CD14-positive monocyte (primary cell): ENCODE measurements at regions not wholly inside any gene's neighbourhood (a gene's known extent, or its start where the extent isn't known, plus 50 kb on each side); places are given as distances from the start of the nearest gene placed in this dataset.

Experiments used
- DNase-seq, 3 donors: peaks; one replicate each; pipeline ENCODE4 v3.0.0-alpha.2; 2011 to 2022
- H2AFZ ChIP-seq: 2 replicates; pipeline ENCODE4 v1.6.0; 2012; ENCODE audit warnings: mild to moderate bottlenecking, low read depth, low read length, inconsistent platforms; ENCODE audit not compliant: insufficient read depth, poor library complexity, severe bottlenecking
- H3K27ac ChIP-seq, 2 donors: 1 replicate in 1 of 2; 2 replicates in 1 of 2; pipeline ENCODE4 v1.5.1; 2012 to 2013; ENCODE audit warnings: low read length in 2 of 2, control low read depth in 1 of 2, inconsistent platforms in 1 of 2, low read depth in 1 of 2, mild to moderate bottlenecking in 1 of 2
- H3K27me3 ChIP-seq, 2 donors: one replicate each; pipeline versions ENCODE4 v1.6.0 to v1.6.1; 2011 to 2013; ENCODE audit warnings: low read length in 2 of 2; ENCODE audit not compliant: control insufficient read depth in 2 of 2, insufficient read depth in 2 of 2
- H3K36me3 ChIP-seq, 2 donors: replicated peaks in 1 of 2; 1 replicate in 1 of 2; 2 replicates in 1 of 2; pipeline versions ENCODE4 v1.5.1 to v1.6.1; 2012 to 2013; ENCODE audit warnings: low read length in 2 of 2, control low read depth in 1 of 2, inconsistent platforms in 1 of 2, mild to moderate bottlenecking in 1 of 2; ENCODE audit not compliant: insufficient read depth in 2 of 2, control insufficient read depth in 1 of 2
- H3K4me1 ChIP-seq, 2 donors: 1 replicate in 1 of 2; 2 replicates in 1 of 2; pipeline versions ENCODE4 v1.5.1 to v1.6.1; 2012 to 2013; ENCODE audit warnings: low read length in 2 of 2, control low read depth in 1 of 2, inconsistent platforms in 1 of 2, mild to moderate bottlenecking in 1 of 2, moderate library complexity in 1 of 2; ENCODE audit not compliant: insufficient read depth in 2 of 2, control insufficient read depth in 1 of 2
- H3K4me2 ChIP-seq: replicated peaks from 2 replicates; pipeline ENCODE3; 2012; ENCODE audit warnings: low read length, moderate library complexity, mild to moderate bottlenecking; ENCODE audit not compliant: poor library complexity, severe bottlenecking; ENCODE audit errors: extremely low read depth
- H3K4me3 ChIP-seq, 3 experiments: fragments of 200-600 bp in 1 of 3; sonication (generic) in 1 of 3; replicated peaks in 1 of 3; 1 replicate in 2 of 3; 2 replicates in 1 of 3; pipeline ENCODE4 v1.5.1; 2011 to 2013; ENCODE audit warnings: low read length in 3 of 3, mild to moderate bottlenecking in 3 of 3, control low read depth in 2 of 3, low read depth in 2 of 3, inconsistent platforms in 1 of 3, moderate library complexity in 1 of 3
- H3K79me2 ChIP-seq: 2 replicates; pipeline ENCODE4 v1.6.0; 2012; ENCODE audit warnings: mild to moderate bottlenecking, control low read depth, inconsistent platforms, low read length, moderate library complexity; ENCODE audit not compliant: insufficient read depth
- H3K9ac ChIP-seq: 2 replicates; pipeline ENCODE4 v1.6.0; 2017; ENCODE audit warnings: low read length, mild to moderate bottlenecking; ENCODE audit not compliant: insufficient read depth, poor library complexity, severe bottlenecking
- H3K9me3 ChIP-seq, 2 donors: replicated peaks in 1 of 2; 1 replicate in 1 of 2; 2 replicates in 1 of 2; pipeline versions ENCODE4 v1.5.1 to v1.6.1; 2012 to 2013; ENCODE audit warnings: low read length in 2 of 2, control low read depth in 1 of 2; ENCODE audit not compliant: control insufficient read depth in 1 of 2, insufficient read depth in 1 of 2
- H4K20me1 ChIP-seq: 2 replicates; pipeline ENCODE4 v1.6.0; 2012; ENCODE audit warnings: mild to moderate bottlenecking, low read length, control low read depth, moderate library complexity; ENCODE audit not compliant: insufficient read depth
- H3K27ac Mint-ChIP-seq, 7 donors: one replicate each; pipeline ENCODE4 v1.8.0; 2020; ENCODE audit warnings: mild to moderate bottlenecking in 7 of 7, mixed read lengths in 7 of 7, moderate library complexity in 6 of 7, inconsistent platforms in 2 of 7
- H3K27me3 Mint-ChIP-seq, 3 donors: one replicate each; pipeline ENCODE4 v1.8.0; 2021 to 2022; ENCODE audit warnings: low read depth in 3 of 3, mild to moderate bottlenecking in 3 of 3, mixed read lengths in 3 of 3, moderate library complexity in 3 of 3, inconsistent platforms in 1 of 3
- H3K36me3 Mint-ChIP-seq, 2 donors: one replicate each; pipeline ENCODE4 v1.8.0; 2020; ENCODE audit warnings: mixed read lengths in 2 of 2, inconsistent platforms in 1 of 2, mild to moderate bottlenecking in 1 of 2
- H3K4me1 Mint-ChIP-seq: one replicate; pipeline ENCODE4 v1.8.0; 2020; ENCODE audit warnings: mild to moderate bottlenecking, mixed read lengths
- H3K4me3 Mint-ChIP-seq, 2 donors: one replicate each; pipeline ENCODE4 v1.8.0; 2020; ENCODE audit warnings: mild to moderate bottlenecking in 2 of 2, mixed read lengths in 2 of 2, moderate library complexity in 1 of 2
- H3K9me3 Mint-ChIP-seq, 7 donors: one replicate each; pipeline ENCODE4 v1.8.0; 2020 to 2022; ENCODE audit warnings: mixed read lengths in 7 of 7, mild to moderate bottlenecking in 6 of 7, moderate library complexity in 6 of 7, inconsistent platforms in 2 of 7
- CTCF ChIP-seq: fragments of 200-600 bp; IDR thresholded peaks from one replicate; pipeline ENCODE4 v1.8.0; 2022; ENCODE audit warnings: antibody characterized with exemption, mild to moderate bottlenecking
- whole genome bisulfite sequencing: methylation state at CpG from one replicate; pipeline ENCODE4 v1.1.5; 2013; ENCODE audit warnings: missing lambda C conversion rate; ENCODE audit not compliant: insufficient coverage; 5-methylcytosine and 5-hydroxymethylcytosine counted together
- intact Hi-C, 2 donors: fragments of 100-400 bp; cut with micrococcal nuclease; formaldehyde crosslinking; loops; one replicate each; pipeline versions ENCODE4 v1.15.0 to v1.15.1; 2023

- Mint-ChIP-seq H3K36me3 (no peaks in the 10 kb centered on the region), H3K9me3 (peaks cover 2 to 12% (median 6%) of the 10 kb centered on the region in 7 donors), H3K4me1 (peaks cover 2% of the 10 kb centered on the region), H3K4me3 (no peak overlapping the region), H3K27me3 (peaks cover 0 to 2% (median 0%) of the 10 kb centered on the region in 3 donors), H3K27ac (no peak overlapping the region)
- H3K4me3 ChIP-seq: no peak overlapping the region
- H3K4me1 ChIP-seq: no peaks in the 10 kb centered on the region
- no peak overlapping the region for H3K4me2 ChIP-seq
- no peaks in the 10 kb centered on the region for H3K36me3 ChIP-seq
- H3K9ac ChIP-seq: no peak overlapping the region
- intact Hi-C loops: no loop called here
- no peaks in the 10 kb centered on the region for H3K27me3 ChIP-seq
- no peak overlapping the region for H3K27ac ChIP-seq
- no CpG with 5 or more reads among the region's 3 CpGs for WGBS
- no peak for TF ChIP-seq CTCF
- peaks cover 0 to 2% of the 10 kb centered on the region in 2 donors for H3K9me3 ChIP-seq
- no peak for DNase-seq
- no peaks in the 10 kb centered on the region for H3K79me2 ChIP-seq
- H2AFZ ChIP-seq: no peak overlapping the region
- no peaks in the 10 kb centered on the region for H4K20me1 ChIP-seq
These were observed 424.0 kb upstream of the ZNF462 start for GRCh38 chr9:106438928-106439327.

GRCh38 chr9:106441283-106441682 lies 421.7 kb upstream of the ZNF462 start:
- no peak for DNase-seq
- Histone ChIP-seq H3K27ac (no peak overlapping the region), H3K27me3 (no peaks in the 10 kb centered on the region), H3K79me2 (no peaks in the 10 kb centered on the region), H4K20me1 (no peaks in the 10 kb centered on the region), H3K9me3 (peaks cover 0 to 2% of the 10 kb centered on the region in 2 donors), H3K4me2 (no peak overlapping the region), H2AFZ (no peak overlapping the region), H3K4me1 (no peaks in the 10 kb centered on the region), H3K4me3 (no peak overlapping the region), H3K36me3 (no peaks in the 10 kb centered on the region), H3K9ac (no peak overlapping the region)
- Mint-ChIP-seq H3K27me3 (peaks cover 0 to 2% (median 0%) of the 10 kb centered on the region in 3 donors), H3K27ac (peak overlapping the region in 2 of 7 donors; percentile 16 to 64), H3K9me3 (peaks cover 2 to 12% (median 4%) of the 10 kb centered on the region in 7 donors), H3K4me1 (peaks cover 2% of the 10 kb centered on the region), H3K4me3 (no peak overlapping the region), H3K36me3 (no peaks in the 10 kb centered on the region)
- 14% methylated on average over 2 of the region's 3 CpGs for WGBS
- intact Hi-C loops: no loop called here
- no peak for TF ChIP-seq CTCF
